Activated CD4-positive, alpha-beta T cell treated with anti-CD3 and anti-CD28 coated beads, Interleukin-2, amount 50 U/mL, for 16 hours (primary cell): ENCODE measurements at regions not wholly inside any gene's neighbourhood (a gene's known extent, or its start where the extent isn't known, plus 50 kb on each side); places are given as distances from the start of the nearest gene placed in this dataset.
"Not testable (repeated sequence)": the region's sequence is repeated elsewhere in the genome, so short reads cannot be mapped to it uniquely, and the experiment has no call there.

Experiments
- DNase-seq: peaks from one replicate; pipeline ENCODE4 v3.0.0-alpha.2; 2020

DNA sequence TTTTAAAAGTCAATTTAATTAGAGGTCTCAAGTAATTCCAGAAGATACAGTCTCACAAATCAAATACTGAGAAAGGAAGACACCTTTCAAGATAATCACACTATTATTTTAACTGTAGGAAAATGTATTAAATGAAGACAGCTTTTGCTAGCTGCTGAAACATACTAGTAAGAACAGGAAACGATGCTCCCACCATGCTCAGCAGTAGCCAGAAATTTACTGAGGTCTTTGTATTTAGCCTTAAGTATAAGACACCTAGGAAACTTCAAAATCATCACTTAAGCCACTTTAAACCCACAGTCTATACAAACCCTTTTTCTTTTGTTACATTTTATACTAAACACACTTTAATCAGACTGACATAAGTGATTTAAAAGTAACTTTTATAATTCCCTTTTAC is 72.7 kb upstream of the NPIPB12 start:
- not testable (repeated sequence) for DNase-seq

DNA sequence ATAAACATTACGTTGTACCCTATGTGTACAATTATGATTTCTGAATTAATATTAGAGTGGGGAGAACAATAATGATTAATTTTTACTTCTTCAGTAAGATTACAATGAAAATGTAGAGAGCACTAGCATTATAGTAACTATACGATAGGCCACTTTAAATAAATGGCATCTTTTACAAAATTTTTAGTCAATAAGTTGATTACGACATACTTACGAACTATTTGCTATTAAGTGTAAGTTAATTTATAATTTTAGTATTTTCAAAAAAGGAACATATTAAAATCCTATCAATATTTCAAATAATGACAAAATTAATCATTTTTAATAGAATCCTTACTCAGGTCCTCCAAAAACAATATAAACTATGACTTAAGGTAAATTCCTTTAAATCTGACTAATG is 75.6 kb upstream of the NPIPB12 start:
- not testable (repeated sequence) for DNase-seq

DNA sequence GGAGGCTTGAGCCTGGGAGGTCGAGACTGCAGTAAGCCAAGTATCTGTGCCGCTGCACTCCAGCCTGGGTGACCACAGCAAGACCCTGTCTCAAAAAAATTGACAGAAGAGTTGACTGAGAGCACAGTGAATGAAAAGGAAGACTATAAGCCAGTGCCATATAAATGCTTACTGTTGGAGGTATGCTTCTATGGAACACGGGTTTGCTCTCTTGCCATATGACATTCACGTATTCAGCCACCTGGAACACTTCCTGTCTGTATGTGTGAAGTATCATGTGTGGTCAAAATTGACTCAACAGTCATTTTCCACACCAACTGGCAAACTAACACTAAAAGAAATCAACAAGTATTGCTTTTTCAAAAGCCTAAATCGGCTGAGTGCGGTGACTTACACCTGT is 71.1 kb upstream of the SPN start:
- peak; percentile 52 for DNase-seq

DNA sequence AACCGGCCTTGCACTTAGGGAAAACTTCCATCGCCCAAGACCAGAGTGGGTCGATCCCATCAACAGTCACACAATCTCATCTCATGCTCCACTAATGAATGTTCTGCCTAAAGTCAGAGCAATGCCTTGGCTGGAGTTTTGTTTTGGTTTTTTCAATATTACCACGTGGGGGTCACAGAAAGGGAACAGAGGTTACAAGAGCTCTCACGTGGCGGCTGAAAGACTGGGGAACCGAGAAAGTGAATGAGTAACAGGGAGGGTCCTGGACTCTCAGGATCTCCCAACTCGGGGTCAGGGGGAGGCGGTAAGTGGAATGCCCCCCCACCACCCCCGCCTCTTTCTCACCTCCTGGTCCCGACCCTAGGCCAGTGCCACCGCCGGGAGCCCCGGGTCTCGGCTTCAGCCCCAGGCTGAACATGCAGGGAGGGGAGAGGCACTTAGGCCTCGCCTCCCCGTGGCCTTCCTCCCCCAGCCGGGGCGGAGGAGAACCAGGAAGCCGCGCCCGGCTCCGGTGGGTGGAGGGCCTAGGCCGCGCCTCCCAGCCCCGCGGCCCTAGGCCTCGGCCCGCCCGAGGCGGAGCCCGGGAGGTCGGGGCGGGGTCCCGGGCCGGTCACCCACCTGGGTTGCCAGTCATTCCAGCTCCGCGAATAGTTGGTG is 68.7 kb upstream of the SPN start:
- DNase-seq, result peak; percentile 40

DNA sequence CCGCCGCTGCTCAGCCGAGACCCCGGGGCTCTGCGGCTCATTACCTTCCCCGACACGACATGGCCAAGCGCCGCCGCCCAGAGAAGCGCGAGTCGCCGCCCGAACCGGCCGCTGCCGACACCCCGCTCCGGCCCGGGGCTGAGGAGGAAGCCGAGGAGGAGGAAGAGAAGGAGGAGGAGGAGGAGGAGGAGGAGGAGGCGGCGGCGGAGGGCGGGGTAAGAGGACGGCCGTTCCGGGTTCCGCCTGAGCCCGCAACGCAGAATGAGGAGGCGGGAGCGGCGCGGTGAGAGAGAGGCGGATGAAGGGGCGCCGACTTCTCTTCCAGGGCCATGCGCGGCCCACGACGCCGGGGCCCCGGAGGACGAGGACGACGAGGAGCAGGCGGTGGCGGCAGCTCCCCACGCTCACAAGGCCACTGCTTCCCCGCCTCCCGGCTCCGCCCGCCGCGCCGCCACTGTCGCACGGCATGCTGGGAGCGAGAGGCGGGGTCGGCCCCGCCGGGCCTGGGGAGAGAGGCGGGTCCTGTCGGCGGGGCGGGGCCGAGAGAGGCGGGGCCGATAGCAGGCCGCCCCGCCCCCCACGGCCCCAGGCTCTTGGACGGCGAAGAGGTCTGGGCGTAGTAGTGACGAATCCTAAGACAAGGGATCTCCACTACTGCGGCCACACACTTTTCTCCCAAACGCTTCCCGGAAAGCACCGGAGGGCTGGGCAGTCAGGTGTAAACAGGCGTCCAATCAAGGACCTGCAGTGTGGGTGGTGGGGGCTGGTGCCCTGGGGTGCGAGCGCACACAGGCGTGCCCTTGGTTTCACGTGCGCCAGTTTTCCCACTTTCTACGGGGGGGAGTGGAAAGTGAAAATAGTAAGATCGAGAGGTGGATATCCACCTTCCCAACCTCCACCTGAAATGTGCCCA is 67.9 kb upstream of the SPN start:
- DNase-seq, result peak; percentile 93

DNA sequence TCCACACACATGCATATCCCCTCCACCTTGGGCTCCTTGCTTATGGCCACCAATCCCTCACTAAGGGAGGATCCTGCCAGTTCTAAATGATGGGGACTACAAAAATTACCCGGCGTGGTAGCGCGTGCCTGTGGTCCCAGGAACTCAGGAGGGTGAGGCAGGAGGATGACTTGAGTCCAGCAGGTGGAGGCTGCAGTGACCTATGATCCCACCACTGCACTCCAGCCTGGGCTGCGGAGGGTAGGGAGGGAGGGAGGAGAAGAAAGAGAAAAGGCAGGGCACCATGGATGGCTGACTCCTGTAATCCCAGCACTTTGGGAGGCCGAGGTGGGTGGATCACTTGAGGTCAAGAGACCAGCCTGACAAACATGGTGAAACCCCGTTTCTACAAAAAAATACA is 66.0 kb upstream of the SPN start:
- DNase-seq, result not testable (repeated sequence)

DNA sequence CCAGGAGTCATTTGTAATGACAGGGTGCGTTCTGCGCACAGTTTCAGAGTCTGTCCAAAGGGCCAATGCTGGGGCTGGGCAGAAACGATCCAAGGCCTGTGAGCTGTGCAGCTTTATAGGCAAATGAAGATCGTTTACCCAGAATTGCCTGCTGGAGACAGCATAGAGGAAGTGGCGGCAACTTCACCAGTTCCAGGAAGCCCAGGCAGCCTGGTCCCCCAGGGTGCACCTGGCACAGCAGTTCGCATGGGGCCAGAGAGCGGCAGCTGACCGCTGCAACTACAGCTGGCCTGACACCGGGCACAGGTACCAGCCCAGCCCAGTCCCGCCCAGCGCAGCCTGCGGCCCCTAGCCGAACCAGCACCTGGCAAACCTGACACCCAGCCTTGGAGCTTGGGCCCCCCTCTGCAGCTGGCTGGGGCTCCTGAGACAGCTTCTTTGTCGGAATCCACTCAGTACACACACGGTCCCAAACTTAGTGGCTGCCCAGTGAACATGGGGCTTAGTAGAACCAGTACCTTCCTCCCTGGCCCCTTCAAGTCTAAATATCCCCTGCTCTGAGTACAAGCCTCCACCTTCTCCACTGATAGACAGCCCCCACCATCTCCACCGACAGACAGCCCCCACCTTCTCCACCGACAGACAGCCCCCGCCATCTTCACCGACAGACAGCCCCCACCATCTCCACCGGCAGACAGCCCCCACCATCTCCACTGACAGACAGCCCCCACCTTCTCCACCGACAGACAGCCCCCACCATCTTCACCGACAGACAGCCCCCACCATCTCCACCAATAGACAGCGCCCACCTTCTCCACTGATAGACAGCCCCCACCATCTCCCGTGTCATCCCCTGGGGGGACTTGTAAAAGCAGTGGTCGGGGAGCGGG is 62.7 kb upstream of the SPN start:
- DNase-seq, result peak; percentile 78

DNA sequence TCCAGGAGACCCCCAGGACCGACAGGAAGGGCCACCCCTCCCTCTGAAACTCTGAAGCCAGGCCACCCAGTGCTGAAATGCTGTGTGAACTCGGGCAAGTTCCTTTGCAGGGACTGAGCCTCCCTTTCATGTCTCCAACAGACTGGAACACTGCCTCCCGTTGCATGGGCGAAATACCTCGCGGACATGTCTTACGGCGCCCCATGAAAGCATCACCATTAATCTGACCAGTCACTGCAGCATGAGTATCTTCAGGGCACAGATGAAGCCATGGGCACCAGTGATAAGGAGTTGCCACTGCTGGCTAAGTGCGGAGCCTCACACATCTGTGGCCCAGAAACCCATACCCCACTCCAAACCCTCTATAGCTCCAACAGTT is 60.8 kb upstream of the SPN start:
- not testable (repeated sequence) for DNase-seq

DNA sequence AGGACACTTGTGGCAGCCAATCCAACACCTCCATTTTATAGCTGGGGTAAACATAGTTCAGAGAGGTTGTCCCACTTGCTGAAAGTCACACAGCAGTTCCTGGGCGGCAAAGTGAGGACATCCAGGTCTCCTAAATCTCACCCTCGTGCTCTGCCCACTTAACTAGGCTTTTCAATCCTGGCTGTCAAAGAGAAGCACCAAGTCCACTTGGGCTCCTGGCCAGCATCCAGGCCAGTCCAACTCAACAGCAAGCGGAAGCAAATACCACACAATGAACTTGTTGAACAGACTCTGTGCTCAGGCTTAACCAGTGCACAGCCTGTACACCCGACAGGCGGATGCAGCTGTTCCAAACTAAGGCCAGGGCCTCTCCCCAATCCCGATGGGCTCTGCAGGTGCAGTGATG is 60.4 kb upstream of the SPN start:
- not testable (repeated sequence) for DNase-seq

DNA sequence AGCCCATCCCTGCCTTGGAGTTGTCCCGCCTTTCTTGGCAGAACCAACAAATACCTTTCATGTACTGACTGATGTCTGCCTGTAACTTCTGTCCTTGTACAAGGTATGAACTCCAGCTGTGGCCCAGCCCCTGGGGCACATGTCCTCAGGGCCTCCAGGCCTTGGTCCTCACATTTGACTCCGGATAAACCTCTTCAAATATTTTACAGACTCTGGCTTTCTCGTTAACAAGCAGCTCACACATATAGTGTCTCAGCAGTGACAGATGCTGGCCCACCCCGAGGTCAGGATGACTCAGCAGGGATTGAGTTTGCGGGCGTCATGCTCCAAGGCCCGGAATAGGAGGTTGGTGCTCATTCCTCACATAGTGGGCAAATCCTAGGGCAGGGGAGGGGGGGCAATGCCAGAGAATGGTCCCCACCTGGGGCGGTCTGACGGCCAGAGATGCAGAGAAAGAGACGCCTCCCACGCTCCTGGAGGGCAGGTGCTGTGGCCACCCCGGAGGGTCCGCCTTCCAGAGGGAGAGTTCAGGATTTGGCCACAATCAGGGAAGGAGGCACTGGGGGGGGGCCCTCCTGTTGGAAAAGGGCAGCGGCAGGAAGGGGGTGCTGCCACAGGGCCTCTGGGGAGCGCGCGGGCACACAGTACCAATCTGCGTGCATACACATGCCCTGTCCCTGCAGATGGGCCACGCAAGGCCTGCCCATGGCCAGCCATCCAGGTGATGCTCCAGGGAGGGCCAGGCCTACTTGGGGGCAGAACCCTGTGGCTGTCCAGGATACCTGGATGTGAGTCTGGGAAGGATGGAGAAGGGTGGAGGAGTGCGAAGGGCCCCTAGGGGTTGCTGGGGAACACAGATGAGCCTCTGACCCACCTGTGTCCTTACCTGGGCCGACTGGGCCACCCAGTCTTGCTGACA is 58.2 kb upstream of the SPN start:
- DNase-seq, result not testable (repeated sequence)

DNA sequence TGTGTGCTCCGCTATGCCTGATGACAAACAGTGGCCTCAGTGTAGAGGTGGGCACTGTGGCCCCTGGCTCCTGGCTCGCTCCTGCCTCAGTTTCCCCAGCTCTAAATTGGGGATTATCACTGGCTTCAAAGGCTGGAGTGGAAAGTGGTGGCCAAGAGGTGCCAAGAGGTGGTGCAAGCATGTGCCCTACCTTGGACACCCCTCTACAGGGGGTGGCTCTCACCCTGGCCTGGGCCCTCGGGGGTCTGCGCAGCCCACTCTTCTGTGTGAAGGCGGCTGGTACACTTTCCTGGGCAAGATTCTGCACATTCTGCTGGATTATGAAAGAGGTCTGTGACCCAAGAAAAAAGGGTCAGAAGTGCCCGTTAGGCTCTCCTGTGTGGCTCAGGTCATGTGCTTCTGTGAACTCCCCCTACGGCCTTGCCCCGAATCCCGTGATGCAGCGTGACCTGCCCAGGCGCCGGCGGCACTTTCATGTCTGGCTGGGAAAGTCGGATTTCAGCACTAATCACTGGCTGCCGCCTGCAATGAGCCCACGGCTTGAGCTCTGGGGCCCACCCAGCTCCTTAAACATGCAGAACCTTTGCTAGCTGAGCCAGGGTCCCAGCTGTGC is 57.3 kb upstream of the SPN start:
- DNase-seq, result not testable (repeated sequence)

DNA sequence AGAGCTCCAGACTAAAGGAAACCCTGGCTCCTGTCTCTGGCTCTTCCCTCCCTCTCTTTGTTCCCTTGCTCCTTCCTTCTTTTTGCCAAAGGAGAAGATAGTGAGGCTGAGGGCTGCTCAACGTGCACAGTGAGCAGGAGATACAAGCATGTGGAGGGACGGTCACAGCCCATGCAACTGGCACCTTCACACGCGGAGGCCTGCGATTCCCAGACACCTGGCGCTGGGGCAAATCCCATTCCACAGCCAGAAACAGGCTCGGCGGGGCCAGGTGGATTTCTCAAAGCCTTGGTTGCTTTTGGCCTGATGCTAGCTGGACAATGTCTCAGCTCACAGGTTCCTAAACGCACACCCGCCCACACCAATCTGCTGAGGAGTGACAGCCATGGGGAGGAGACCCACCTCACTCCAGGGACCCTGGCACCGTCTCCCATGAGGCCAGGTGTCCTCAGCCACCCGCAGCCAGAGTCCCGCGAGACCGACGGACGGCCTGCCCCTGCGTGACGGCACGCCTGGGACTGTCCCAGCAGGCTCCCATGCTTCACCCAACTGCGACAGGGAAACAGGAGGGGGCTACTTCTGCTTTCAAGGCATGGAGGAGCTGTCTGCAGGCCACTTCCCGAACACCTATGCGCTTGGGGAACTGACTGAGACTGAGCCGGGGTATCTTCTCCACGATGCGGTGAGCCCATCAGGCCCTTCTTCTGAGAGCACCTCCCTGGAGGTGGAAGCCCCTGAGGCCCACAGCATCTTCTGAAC is 56.2 kb upstream of the SPN start:
- not testable (repeated sequence) for DNase-seq

DNA sequence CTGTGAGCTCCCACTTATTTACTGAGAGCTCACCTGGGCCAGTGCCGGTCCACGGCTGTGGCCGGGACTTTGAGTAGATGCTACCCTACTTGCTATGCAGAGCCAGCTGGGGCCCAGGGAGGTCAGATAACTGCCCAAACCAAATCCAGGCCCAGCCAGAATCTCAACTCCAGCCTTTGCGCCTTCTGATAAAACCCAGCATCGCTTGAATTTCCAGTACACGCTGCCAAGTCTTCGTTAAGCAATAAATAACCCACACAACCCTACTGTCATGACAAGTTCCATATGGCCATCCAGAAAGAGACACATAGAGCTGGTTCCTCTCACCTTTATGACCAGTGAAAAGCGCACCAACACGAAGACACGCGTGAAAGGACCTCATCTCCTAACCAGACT is 55.6 kb upstream of the SPN start:
- DNase-seq, result not testable (repeated sequence)

DNA sequence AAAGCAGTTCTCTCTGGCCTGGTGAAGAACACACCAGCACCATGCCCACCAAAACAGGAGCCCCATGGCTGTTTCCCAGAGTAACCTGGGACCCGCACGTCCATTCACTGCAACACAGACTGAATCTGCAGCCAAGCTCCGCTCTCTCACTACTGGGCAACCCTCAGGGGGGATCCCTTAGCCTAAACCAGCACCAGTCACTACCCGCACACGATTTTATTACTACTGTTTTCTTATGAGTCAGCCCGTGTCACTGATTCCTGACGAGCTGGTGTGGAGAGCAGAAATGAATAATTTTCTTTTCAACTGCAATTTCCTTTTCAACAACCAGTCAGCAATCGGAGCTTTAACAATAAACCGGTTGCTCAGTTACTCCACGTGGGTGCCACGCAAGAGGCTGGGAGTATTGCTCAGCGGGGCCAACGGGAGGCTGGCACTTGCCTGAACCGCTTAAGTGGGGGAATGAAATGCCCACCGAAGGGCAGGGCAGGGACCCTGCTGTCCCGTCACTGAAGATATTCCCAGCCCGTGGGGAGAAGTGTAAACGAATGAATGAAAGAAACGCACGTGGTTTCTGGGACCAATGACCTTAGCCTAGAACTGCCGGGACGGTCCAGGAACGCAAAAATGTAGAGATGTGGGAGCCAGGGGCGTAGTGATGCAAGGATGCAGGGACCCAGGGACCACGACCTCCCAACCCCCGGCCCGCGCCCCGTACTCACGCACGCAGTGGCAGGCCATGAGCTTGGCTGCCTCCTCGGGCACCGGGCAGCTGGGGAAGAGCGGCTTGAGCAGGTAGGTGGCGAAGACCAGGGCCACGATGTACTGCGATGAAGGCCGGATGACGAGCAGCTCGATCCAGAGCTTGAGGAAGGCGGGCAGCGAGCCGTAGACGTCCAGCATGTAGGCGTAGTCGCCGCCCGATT is 50.4 kb upstream of the SPN start:
- peak; percentile 83 for DNase-seq
